ENCODE measurements at regions not wholly inside any gene's neighbourhood (a gene's known extent, or its start where the extent isn't known, plus 50 kb on each side); places are given as distances from the start of the nearest gene placed in this dataset.

DNA sequence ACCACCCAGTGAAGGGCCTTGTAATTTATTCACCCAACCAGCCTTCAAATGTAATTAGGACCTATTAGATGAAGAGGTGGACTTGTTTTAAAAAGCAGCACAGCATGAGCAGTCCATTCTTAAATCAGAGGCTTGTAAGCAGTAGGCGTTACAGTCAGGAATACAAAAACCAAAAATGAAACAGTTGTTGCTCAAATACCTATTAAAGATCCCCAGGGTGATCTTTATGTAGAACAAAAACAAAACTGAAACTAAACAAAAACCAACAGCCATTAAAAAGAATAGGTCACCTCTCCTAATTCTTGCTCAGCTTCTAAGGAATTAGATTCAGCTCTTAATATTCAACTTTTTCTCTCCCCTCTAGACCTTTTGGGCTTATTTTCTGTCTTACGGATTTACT is 104.9 kb upstream of the ST8SIA2 start:
- peaks cover 15% of the 10 kb centered on the region for H3K4me1 ChIP-seq (ENCODE audit: low read depth, poor library complexity, severe bottlenecking)
- peak overlapping the region; percentile 76 for H3K4me2 ChIP-seq
- H3K4me3 ChIP-seq (IDR thresholded peaks at IDR 0.05; ENCODE audit: insufficient read depth, low read depth, low read length), result no peak overlapping the region
- peak overlapping the region; percentile 17; the same call in 1 of the 2 replicates for H3K27ac ChIP-seq
- H3K9ac ChIP-seq, result no peak overlapping the region
- no peaks in the 10 kb centered on the region for H3K27me3 ChIP-seq (ENCODE audit: insufficient read depth, low read depth)
- H2AFZ ChIP-seq (ENCODE audit: low read depth), result peak overlapping the region; percentile 51
- no peaks in the 10 kb centered on the region for H3K36me3 ChIP-seq (ENCODE audit: insufficient read depth)
- TF ChIP-seq, protein P1, sequence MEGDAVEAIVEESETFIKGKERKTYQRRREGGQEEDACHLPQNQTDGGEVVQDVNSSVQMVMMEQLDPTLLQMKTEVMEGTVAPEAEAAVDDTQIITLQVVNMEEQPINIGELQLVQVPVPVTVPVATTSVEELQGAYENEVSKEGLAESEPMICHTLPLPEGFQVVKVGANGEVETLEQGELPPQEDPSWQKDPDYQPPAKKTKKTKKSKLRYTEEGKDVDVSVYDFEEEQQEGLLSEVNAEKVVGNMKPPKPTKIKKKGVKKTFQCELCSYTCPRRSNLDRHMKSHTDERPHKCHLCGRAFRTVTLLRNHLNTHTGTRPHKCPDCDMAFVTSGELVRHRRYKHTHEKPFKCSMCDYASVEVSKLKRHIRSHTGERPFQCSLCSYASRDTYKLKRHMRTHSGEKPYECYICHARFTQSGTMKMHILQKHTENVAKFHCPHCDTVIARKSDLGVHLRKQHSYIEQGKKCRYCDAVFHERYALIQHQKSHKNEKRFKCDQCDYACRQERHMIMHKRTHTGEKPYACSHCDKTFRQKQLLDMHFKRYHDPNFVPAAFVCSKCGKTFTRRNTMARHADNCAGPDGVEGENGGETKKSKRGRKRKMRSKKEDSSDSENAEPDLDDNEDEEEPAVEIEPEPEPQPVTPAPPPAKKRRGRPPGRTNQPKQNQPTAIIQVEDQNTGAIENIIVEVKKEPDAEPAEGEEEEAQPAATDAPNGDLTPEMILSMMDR (conservative IDR thresholded peaks at IDR 0.05; ENCODE audit: low read depth, low read length), result no peak
- no peaks in the 10 kb centered on the region for H3K79me2 ChIP-seq (ENCODE audit: insufficient read depth, low read depth)
- H4K20me1 ChIP-seq (ENCODE audit: insufficient read depth), result no peaks in the 10 kb centered on the region

DNA sequence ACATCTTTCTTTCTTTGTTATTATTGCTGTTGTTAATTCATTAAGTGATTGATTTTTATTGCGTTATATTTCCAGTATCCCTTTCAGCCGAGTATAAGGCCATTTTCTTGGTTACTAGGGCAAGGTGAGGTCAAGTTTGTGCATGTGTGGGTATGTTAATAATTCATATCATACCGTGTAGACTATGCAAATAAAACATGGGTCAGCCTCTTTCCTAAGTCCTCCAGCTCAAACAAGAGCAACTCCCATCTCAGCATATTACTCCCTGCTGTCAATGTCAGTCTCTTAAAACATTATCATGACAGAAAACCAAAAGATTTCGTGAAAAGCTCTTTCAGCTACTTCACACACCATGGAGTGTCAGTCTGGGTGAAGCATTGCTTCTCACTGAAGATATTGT is 103.9 kb upstream of the ST8SIA2 start:
- Histone ChIP-seq H4K20me1 (ENCODE audit: insufficient read depth) (no peaks in the 10 kb centered on the region), H3K36me3 (ENCODE audit: insufficient read depth) (no peaks in the 10 kb centered on the region), H3K9ac (no peak overlapping the region), H3K4me3 (IDR thresholded peaks at IDR 0.05; ENCODE audit: insufficient read depth, low read depth, low read length) (no peak overlapping the region), H3K4me2 (no peak overlapping the region), H3K27ac (no peak overlapping the region), H3K79me2 (ENCODE audit: insufficient read depth, low read depth) (no peaks in the 10 kb centered on the region), H3K27me3 (ENCODE audit: insufficient read depth, low read depth) (no peaks in the 10 kb centered on the region), H3K4me1 (ENCODE audit: low read depth, poor library complexity, severe bottlenecking) (peaks cover 15% of the 10 kb centered on the region), H2AFZ (ENCODE audit: low read depth) (no peak overlapping the region)
- TF ChIP-seq, protein P1 (conservative IDR thresholded peaks at IDR 0.05; ENCODE audit: low read depth, low read length), result no peak

DNA sequence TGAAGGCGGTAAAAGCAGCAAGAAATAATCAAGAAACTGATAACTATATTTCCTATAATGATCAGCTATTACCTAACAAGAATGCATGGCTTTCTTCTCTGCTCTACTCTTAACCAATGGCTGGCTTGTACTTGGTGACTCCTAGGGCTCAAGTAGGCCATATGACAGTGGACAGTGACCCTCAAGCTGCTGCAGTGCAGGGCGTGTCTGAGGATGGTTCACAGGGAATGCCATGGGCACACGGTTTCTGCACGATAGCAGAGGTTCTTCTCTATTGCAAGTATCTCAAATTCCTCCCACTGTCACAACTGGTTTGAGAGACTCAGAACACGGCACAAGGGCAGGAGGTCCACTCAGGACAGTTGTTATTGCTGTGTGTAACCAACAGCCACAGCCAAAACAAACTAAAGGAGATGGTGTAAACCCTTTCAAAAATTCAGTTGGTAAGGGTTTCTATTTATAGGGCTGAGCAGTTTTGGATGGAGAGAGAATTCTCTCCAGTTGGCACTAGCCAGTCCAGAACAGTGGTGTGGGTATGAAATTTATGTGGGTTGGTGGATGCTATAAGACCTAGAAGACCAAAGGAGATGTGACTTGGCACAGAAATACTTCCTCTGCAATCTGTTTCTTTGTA is 103.2 kb upstream of the ST8SIA2 start:
- H4K20me1 ChIP-seq (ENCODE audit: insufficient read depth), result no peaks in the 10 kb centered on the region
- H3K4me3 ChIP-seq (IDR thresholded peaks at IDR 0.05; ENCODE audit: insufficient read depth, low read depth, low read length), result no peak overlapping the region
- no peaks in the 10 kb centered on the region for H3K27me3 ChIP-seq (ENCODE audit: insufficient read depth, low read depth)
- no peak overlapping the region for H3K4me2 ChIP-seq
- H3K9ac ChIP-seq, result no peak overlapping the region
- H3K36me3 ChIP-seq (ENCODE audit: insufficient read depth), result no peaks in the 10 kb centered on the region
- no peak overlapping the region for H2AFZ ChIP-seq (ENCODE audit: low read depth)
- TF ChIP-seq, protein P1 (conservative IDR thresholded peaks at IDR 0.05; ENCODE audit: low read depth, low read length), result no peak
- no peak overlapping the region for H3K27ac ChIP-seq
- H3K79me2 ChIP-seq (ENCODE audit: insufficient read depth, low read depth), result no peaks in the 10 kb centered on the region
- peaks cover 15% of the 10 kb centered on the region for H3K4me1 ChIP-seq (ENCODE audit: low read depth, poor library complexity, severe bottlenecking)

DNA sequence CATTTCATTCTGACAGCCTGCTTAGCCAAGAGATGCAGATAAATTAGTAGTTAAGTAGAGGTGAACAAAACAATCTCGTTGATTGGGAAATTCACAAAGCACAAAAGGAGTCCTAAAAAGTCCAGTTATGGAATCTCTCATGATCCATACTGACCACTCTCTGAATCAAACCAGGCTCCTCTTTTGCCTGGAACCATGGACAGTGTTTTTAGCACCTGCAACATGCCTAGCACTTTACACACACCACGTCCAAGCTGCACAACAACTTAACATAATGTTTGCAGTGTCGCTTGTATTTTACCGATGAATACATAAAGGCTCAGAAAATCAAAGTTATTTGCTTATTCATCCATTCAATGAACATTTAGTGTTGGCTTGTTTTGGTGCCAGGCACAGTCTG is 101.8 kb upstream of the ST8SIA2 start:
- TF ChIP-seq, protein P1 (conservative IDR thresholded peaks at IDR 0.05; ENCODE audit: low read depth, low read length), result no peak
- Histone ChIP-seq H3K79me2 (ENCODE audit: insufficient read depth, low read depth) (no peaks in the 10 kb centered on the region), H3K4me1 (ENCODE audit: low read depth, poor library complexity, severe bottlenecking) (peaks cover 15% of the 10 kb centered on the region), H3K9ac (no peak overlapping the region), H3K27ac (no peak overlapping the region), H3K4me2 (no peak overlapping the region), H3K36me3 (ENCODE audit: insufficient read depth) (no peaks in the 10 kb centered on the region), H4K20me1 (ENCODE audit: insufficient read depth) (no peaks in the 10 kb centered on the region), H2AFZ (ENCODE audit: low read depth) (no peak overlapping the region), H3K4me3 (IDR thresholded peaks at IDR 0.05; ENCODE audit: insufficient read depth, low read depth, low read length) (no peak overlapping the region), H3K27me3 (ENCODE audit: insufficient read depth, low read depth) (no peaks in the 10 kb centered on the region)
